ENCODE measurements at regions not wholly inside any gene's neighbourhood (a gene's known extent, or its start where the extent isn't known, plus 50 kb on each side); places are given as distances from the start of the nearest gene placed in this dataset.
"Not testable (repeated sequence)": the region's sequence is repeated elsewhere in the genome, so short reads cannot be mapped to it uniquely, and the experiment has no call there.

DNA sequence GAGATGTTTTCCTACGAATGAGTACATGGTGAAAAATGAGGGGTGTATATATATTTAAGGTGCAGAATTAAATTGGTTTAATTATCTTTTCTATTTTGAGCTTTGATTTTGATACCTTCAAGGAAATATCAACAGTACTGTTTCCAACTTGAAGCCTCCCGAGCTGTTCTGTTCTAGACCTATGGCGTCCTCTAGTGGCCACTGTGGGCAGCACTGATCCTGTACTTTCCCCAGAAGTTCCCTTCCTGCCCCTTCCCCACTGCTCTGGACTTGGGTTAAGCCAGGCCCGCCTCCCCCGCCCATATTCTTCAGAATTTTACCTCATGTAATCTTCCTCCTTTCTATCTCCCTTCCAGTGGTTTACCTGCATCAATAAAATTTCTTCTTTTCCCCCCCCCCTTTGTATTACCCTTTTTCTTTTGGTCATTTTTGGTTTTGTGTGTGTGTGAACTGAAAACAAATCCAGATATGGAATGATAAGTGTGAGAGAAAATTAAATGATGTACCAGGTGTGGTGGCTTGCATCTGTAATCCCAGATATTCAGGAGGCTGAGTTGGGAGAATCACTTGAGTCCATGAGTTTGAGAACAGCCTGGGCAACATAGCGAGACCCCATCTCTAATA, 1643.5 kb downstream of the TP53TG3F start:
- intact Hi-C loops (cut with DNase I): no loop called here
- no peak for ATAC-seq
- DNase-seq (ENCODE audit: low spot score): no peak

DNA sequence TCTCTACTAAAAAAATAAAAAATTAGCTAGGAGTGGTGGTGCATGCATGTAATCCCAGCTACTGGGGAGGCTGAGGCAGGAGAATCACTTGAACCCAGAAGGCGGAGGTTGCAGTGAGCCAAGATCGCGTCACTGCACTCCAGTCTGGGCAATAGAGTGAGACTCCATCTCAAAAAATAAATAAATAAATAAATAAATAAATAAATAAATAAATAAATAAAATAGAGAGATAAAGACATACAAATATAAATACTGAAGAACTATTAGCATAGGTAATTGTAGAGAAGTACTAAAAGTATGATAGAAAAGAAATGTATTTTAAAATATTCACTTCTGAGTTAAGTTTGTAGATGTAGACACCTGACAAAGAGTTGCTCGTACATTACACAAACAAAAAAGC, 1652.4 kb downstream of the TP53TG3F start:
- intact Hi-C loops (cut with DNase I); ATAC-seq; DNase-seq (ENCODE audit: low spot score): not testable (repeated sequence)

DNA sequence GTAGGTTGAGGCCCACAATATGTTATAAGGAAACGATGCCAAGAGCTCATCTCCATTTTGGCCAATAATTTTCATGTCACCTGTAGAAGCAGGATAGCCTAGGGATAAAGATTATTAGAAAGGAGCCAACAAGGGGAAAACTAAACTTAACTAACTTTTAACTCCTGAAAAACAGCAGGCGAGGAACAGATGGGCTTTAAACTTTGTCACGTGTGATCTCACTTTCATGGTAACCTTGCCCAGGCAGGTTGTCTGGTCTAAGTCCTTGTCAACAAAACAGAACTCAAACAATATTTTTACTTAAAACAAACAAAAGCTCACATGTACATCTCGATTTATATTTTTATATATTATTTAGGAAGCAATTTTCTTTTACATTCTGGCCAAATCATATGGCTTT, 1672.0 kb downstream of the TP53TG3F start:
- DNase-seq (ENCODE audit: low spot score) (no peak), ATAC-seq (no peak)
- intact Hi-C loops (cut with DNase I): no loop called here

DNA sequence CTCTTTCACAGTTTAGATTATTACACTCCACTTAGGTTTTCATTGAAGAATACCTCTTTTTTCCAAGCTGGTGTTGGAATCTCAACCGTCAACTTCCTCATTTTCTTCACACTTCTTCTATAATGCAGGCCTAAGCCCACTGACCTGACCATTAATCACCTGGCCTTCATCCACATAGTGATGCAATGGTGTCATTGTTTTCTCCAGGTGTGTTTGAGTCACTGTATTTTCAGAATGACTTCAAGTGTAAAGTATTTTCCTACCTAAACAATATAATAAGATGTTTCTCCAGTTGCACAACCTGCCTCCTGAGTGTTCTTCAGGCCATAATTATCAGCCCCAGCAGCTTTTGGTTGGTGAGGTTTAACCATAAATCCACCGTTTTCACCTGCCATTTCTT, 1675.1 kb downstream of the TP53TG3F start:
- intact Hi-C loops (cut with DNase I): no loop called here
- no peak for DNase-seq (ENCODE audit: low spot score)
- no peak for ATAC-seq

DNA sequence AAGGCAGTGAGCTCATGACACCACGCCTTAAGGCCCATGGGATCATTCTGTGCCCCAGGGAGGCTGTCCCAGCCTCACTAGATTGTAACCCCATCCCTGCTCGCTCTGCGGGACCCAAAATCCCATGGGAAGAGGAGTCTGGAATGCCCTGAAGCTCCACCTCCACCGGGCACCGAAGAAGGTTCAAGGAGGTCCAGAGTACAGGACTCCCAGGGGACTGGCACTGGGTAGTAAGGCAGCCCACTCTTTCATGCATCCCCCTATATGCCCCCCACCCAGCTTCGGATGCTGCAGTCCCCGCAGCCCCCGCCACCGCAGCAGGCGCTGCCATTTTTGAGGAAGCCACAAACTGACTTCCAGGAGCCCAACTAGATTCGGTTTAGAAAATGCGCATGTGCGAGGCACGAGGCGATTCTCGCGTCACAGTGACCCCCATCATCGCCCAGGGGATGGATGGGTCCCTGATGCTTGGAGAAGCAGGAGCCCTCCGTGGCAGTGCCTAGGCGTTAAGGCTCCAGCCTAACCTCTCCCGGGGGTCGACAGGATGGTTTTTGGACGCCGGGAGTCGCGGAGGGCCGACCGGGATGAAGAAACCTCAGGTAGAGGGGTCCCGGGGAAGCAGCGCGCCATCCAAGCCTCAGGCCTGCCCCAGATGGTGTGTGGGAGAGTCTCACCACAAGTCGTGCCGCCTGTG, 1681.0 kb downstream of the TP53TG3F start:
- no peak for DNase-seq (ENCODE audit: low spot score)
- ATAC-seq: peak; percentile 18
- intact Hi-C loops (cut with DNase I): no loop called here

DNA sequence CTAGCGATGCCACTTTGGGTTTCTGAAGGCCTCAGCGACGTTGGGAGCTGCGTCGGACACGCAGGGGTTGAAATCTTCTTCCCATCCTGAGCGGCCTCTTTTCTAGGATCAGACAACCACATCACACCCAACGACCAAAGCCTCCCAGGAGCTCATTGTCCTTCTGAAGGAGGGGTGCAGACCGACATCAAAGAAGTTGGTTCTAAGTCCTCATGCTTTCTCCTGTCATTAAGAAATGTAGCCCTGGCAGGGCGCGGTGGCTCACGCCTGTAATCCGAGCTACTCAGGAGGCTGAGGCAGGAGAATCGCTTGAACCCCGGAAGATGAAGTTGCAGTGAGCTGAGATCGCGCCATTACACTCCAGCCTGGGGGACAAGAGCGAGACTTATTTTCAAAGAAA, 1681.9 kb downstream of the TP53TG3F start:
- ATAC-seq: no peak
- intact Hi-C loops (cut with DNase I): no loop called here
- DNase-seq (ENCODE audit: low spot score): no peak

DNA sequence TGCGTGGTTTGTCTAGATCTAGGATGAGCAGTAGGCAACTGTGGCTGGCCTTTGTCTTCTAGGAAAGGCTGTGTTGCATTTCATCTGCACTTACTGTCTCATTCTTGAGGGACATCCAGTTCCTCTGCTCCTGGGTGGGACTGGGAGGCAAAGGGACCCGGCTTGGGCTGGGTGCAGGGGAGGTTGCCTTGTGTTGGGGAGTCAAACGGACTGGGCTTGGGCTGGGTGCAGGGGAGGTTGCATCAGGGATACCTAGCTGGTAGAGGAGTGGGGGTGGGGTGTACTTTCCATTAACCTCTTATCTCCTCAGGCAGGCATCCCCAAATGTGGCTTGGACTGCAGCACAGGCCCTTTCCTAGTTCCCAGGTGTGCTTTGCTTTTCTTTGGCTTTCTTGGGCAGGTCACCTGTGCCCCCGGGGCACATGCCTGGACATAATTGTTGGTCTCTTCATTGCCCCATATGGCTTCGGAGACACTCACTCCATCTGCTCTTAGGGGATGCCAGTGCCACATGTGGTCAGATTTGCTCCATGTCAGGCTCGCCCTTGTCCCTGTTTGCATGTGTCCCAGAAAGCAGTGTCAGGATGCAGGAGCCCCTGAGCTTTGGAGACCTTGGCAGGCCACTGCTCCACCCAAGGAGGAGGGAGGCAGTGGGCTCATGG, 1682.9 kb downstream of the TP53TG3F start:
- ATAC-seq (no peak), DNase-seq (ENCODE audit: low spot score) (no peak)
- intact Hi-C loops (cut with DNase I): no loop called here

DNA sequence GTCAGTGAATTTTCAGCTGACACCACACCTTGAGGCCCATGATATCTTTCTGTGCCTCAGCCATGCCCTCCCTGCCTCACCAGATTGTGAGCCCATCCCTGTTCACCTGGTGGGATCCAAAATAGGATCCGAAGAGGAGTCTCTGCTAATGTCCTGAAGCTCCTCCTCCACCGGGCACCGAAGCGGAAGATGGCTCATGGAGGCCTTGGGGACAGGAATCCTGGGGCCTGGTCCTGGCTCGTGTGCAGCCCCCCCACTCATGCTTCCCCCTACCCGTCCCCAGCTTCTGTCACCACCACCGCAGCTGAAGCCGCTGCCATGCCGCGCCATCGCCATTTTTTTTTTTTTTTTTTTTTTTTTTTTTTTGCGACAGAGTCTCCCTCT, 1683.4 kb downstream of the TP53TG3F start:
- intact Hi-C loops (cut with DNase I): no loop called here
- ATAC-seq (no peak), DNase-seq (ENCODE audit: low spot score) (no peak)

DNA sequence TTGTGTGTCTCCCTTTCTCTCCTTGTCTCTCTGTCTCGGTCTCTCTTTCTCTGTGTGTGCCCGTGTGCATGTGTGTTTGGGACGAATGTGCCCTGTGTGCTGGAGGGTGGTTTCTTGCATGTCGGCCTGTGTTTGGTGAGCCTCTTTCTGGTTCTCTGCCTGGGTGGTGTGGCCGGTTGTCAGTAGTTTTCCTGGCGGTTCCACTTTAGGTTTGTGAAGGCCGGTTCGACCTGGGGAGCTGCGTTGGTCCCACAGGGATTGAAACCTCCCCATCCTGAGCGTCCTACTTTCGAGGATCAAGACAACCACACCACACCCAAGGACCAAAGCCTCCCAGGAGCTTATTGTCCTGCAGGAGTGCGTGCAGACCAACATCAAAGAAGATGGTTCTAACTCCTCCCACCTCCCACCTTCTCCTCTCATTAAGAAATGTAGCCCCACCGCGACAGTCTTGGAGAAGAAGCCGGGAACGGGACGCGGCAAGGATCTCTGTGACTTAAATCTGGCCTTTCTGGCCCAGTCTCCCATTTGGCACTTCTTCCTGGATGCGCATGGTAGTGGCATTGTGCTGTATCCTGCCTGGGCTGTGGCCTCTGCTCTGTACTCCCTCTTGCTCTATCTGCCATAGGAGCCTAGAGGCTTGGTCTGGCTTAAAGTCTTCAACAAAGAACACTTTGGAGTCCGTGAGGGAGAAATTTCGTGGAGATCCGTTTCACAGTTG, 1685.0 kb downstream of the TP53TG3F start:
- intact Hi-C loops (cut with DNase I): no loop called here
- no peak for ATAC-seq
- no peak for DNase-seq (ENCODE audit: low spot score)

DNA sequence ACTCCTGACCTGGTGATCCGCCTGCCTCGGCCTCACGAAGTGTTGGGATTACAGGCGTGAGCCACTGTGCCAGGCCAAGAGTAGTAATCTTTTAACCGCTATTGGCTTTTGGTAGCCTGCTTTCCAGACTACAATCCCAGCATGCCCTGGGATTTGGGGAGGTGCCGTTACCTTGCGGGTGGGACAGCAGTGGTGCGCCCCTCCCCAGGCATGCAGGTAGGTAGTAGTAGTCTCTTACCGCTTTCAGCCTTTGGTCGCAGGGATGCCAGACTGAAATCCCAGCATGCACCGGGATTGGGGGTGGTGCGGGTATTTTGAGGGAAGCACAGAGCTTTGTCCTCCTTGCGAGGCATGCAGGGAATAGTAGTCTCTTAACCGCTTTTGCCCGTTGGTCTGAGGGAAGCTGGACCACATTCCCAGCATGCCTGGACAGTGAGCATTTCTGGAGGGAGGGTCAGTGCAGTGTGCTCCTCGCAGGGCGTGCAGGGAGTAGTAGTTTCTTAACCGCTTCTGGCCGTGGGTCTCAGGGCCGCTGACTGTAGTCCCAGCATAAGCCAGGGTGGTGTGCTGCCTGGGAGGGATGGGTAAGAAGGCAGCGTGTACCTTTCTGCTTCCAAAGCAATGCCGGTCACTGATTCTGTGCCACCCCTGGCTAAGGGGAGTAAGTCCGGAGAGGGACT, 1686.8 kb downstream of the TP53TG3F start:
- intact Hi-C loops (cut with DNase I): no loop called here
- DNase-seq (ENCODE audit: low spot score) (no peak), ATAC-seq (no peak)

DNA sequence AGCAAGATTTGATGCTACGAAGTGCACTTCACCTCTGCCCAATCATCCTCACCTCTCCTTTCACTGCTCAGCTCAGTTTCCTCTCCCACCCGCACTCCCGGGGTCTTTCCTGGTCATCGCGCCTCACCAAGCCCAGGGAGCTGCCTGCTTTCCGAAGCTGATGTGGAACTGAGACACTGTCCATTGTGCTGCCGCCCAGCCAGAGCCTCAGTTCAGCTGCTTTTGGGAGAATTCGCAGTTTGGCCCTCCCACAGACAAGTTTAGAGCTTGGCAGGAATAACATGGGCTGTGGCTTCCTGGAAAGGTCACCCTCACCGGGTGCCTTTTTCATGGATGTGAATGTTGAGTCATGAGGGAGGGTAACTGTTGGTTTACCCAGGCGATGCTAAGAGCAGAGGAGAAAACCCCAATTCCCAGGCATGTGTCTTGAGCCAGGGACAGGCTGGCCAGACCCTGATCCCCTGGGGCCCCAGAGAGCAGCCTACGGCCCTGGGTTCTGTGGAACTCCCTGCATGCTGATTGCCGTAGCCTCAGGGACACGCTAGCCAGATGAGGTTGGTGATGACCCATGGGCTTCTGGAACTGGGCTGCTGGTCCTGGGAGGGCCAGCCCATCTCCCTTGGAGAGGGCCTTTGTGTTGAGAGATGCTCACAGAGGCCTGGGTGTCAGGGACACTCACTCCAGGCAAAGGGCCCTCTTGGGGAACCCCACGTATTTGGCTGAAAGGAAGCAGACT, 1687.5 kb downstream of the TP53TG3F start:
- DNase-seq (ENCODE audit: low spot score): no peak
- intact Hi-C loops (cut with DNase I): no loop called here
- no peak for ATAC-seq

DNA sequence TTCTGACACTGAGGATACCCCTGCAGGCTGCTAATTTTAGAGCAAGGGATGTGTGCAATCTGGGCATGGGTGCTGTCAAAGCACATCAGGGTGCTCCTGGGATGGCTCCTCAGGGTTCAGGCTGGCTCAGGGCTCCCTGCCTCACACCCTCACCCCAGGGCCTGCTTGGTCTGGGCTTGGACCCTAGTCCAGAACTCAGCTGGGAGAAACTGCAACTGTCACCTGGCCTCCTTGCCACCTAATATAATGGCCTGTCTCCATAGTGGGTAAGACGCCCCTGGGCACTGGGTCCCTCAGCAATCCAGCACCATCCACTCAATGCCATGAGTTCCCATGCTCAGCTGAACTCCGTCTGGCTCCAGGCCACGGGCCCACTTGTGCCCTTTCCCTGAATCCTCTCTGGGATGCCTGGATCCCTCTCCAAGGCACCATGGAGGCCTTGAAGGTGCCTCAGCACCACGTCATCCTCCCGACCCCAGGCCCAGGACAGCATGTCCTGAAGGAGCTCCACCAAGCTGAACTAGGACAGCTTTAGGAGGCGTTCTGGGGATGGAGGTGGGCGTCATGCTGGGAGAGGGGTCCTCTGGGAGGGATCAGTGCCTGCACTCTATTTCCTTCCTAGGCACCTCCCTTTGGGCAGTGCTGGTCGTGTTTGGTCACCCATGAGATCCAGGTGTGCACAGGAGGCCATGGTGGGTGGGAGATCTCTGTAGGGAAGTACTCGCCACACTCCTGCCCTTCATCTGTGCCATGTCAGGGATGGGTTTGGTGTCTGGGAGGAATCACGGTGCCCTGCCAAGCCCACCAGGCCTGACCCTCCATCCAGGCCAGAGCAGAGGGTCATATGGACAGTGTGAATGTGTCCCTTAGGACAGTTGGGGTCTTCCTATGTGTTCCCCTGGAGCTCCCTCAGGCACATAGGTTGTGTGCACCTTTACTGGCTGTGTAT, 1688.4 kb downstream of the TP53TG3F start:
- DNase-seq (ENCODE audit: low spot score): no peak
- intact Hi-C loops (cut with DNase I): no loop called here
- no peak for ATAC-seq

DNA sequence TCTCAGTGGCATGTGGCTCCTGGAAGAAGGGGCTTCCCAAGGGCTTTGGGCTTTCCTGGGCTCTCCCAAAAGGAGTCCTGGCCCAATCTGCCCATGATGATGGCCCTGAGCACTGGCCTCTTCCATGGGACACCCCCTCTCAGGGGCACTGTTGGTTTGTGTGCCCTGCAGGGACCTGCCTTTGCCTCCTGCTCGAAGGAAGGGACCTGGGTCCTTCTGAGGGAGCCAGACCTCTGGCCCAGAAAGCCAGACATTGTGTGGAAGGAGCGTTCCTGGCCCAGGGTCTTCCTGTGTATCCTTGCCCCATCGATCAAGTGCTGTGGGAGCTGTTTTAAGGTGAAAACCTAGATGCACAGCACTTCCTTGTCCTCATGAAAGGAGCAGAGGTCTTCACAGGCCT, 1689.3 kb downstream of the TP53TG3F start:
- intact Hi-C loops (cut with DNase I): no loop called here
- ATAC-seq: no peak
- DNase-seq (ENCODE audit: low spot score): no peak

DNA sequence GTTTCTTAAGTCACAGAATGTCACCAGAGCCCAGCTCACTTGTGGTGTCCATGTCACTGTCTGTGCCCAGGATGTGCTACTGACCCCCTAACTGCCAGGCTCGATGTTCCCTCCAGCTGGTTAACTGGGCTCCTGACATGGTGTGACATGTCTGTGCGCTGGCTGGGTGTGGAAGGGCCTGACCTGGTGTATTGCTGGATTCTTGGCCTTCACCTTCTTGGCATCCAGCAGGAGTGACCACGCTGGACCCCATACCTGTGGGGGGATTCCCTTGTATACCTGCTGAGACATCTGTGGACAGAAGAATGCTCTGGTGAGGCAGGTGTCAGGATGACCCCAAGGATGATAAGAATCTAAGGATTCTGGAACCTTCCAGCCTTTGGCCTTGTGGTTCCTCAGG, 1690.1 kb downstream of the TP53TG3F start:
- no peak for ATAC-seq
- no peak for DNase-seq (ENCODE audit: low spot score)
- intact Hi-C loops (cut with DNase I): no loop called here

DNA sequence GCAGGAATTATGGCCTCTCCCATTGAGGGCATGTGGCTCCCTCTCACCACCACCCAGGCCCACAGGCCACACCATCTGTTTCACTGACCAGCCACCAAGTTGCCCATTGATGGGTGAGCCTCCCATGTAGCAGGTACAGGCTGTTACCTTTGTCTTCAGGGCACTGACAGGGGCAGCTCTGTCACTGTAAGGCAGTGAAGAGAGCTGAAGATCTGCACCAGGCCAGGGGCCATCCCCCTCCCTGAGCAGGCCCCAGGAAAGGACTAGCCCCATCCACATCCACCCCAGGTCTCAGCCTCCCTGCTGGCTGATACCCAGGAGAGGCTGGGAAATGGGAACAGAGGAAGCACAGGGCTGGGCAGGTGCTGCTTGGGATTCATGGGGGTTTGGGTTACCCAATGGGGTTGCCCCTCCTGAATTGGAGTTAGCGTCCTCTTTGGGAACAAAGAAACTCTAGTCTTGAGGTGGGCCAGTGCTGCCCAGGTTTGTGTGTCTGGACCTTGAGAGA, 1691.4 kb downstream of the TP53TG3F start:
- intact Hi-C loops (cut with DNase I): no loop called here
- DNase-seq (ENCODE audit: low spot score) (no peak), ATAC-seq (no peak)

DNA sequence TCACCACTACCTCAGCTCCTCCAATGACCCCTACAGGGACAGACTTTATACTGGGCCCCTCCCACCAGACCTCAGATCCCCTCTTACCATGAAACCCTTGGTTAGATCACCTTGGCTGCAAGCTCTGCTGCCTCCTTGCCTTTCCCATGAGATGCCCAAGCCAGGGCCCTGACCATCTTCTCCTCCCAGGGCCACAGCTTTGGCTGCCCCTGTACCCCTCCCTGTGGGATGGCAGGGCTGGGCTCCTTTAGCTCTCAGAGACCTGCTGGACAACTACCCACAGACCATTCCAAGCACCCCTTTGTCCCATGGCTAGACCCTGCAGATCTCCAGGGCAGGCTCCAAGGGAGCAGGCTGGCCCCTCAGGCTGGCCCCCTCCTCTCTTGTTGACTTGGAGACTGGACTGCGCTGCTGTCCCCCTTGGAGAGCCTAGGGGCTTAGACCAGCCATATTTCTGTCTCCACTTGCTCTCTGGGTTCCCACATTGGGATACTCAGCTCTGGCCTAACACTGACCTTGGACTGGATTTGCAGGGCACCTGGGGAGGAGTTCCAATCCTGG, 1692.7 kb downstream of the TP53TG3F start:
- no peak for ATAC-seq
- no peak for DNase-seq (ENCODE audit: low spot score)
- intact Hi-C loops (cut with DNase I): no loop called here

DNA sequence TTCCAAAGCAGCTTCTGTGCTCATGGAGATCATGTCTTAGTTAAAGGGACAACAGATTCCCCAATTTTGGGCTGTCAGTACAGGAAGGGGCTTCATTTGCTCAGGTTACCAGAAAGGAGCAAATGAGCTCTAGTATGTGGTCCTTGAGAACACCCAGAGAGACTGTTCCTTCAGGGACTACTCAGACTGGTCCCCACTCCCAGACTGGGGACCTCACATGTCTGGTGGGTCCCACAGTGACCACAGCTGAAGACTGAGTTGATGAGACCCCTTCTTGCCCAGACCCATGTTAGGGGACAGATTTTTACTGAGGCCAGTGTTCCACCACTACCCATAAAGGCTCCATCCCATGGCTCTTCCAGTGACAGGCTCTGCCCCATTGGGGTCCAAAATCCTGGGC, 1695.2 kb downstream of the TP53TG3F start:
- DNase-seq (ENCODE audit: low spot score) (no peak), ATAC-seq (no peak)
- intact Hi-C loops (cut with DNase I): no loop called here
